PFSK-1 (cell line): ENCODE measurements at regions not wholly inside any gene's neighbourhood (a gene's known extent, or its start where the extent isn't known, plus 50 kb on each side); places are given as distances from the start of the nearest gene placed in this dataset.

Experiments used
- FOXP2 ChIP-seq: optimal IDR thresholded peaks from 2 replicates; pipeline ENCODE3; 2011; ENCODE audit warnings: borderline replicate concordance, control low read depth, inconsistent platforms; ENCODE audit not compliant: insufficient read depth; ENCODE audit errors: extremely low read length, extremely low read depth
- POLR2AphosphoS5 ChIP-seq: IDR thresholded peaks from 2 replicates; pipeline ENCODE4 v1.6.1; 2012; ENCODE audit warnings: low read depth, mild to moderate bottlenecking, control low read depth, low read length, moderate library complexity
- SIN3A ChIP-seq: IDR thresholded peaks from 2 replicates; pipeline ENCODE4 v1.6.1; 2012; ENCODE audit warnings: mild to moderate bottlenecking, low read length, moderate library complexity, borderline replicate concordance; ENCODE audit not compliant: insufficient read depth
- TAF1 ChIP-seq: IDR thresholded peaks from 2 replicates; pipeline ENCODE4 v1.6.1; 2012; ENCODE audit warnings: low read length, control low read depth, borderline replicate concordance; ENCODE audit not compliant: insufficient read depth
- TF ChIP-seq, protein P1 (sequence below), 2 experiments: IDR thresholded peaks; 2 replicates each; pipeline versions ENCODE4 v1.6.1 to v1.8.0; 2011 to 2012; ENCODE audit warnings: low read depth in 2 of 2, low read length in 2 of 2, control low read depth in 1 of 2, inconsistent platforms in 1 of 2, mild to moderate bottlenecking in 1 of 2, moderate library complexity in 1 of 2; ENCODE audit not compliant: insufficient read depth in 1 of 2

GRCh38 chr9:86718388-86719049, 228.8 kb downstream of the GAS1 start:
- no peak for TF ChIP-seq SIN3A
- TF ChIP-seq, protein P1, sequence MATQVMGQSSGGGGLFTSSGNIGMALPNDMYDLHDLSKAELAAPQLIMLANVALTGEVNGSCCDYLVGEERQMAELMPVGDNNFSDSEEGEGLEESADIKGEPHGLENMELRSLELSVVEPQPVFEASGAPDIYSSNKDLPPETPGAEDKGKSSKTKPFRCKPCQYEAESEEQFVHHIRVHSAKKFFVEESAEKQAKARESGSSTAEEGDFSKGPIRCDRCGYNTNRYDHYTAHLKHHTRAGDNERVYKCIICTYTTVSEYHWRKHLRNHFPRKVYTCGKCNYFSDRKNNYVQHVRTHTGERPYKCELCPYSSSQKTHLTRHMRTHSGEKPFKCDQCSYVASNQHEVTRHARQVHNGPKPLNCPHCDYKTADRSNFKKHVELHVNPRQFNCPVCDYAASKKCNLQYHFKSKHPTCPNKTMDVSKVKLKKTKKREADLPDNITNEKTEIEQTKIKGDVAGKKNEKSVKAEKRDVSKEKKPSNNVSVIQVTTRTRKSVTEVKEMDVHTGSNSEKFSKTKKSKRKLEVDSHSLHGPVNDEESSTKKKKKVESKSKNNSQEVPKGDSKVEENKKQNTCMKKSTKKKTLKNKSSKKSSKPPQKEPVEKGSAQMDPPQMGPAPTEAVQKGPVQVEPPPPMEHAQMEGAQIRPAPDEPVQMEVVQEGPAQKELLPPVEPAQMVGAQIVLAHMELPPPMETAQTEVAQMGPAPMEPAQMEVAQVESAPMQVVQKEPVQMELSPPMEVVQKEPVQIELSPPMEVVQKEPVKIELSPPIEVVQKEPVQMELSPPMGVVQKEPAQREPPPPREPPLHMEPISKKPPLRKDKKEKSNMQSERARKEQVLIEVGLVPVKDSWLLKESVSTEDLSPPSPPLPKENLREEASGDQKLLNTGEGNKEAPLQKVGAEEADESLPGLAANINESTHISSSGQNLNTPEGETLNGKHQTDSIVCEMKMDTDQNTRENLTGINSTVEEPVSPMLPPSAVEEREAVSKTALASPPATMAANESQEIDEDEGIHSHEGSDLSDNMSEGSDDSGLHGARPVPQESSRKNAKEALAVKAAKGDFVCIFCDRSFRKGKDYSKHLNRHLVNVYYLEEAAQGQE (IDR thresholded peaks at IDR 0.05; ENCODE audit: insufficient read depth in 1 of 2, low read depth in 2 of 2, low read length in 2 of 2) = no peak
- TF ChIP-seq POLR2AphosphoS5 = no peak
- no peak for TF ChIP-seq TAF1
- TF ChIP-seq FOXP2 = no peak

GRCh38 chr9:86716326-86716922, 230.9 kb downstream of the GAS1 start:
- TF ChIP-seq, protein P1 (IDR thresholded peaks at IDR 0.05; ENCODE audit: insufficient read depth in 1 of 2, low read depth in 2 of 2, low read length in 2 of 2) = no peak
- TF ChIP-seq POLR2AphosphoS5 (no peak), TAF1 (no peak), SIN3A (no peak), FOXP2 (no peak)

DNA sequence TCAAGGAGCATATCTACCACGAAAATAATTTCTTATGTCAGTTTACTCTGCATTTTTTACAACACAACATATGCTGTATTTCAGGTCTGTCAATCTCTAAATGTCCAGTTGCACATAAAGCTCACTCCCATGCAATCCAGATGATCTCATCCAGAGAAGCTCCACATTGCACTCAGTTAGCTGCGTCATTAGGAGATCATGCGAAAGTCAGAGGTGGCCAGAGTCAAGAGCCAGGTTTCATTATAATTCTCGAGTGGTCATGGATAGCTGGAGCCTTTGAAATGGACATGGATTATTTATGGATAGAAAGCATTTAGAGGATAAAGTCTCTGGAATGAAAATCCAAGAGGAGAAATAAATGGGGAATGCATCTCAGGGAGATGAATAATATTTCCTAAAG, 232.3 kb downstream of the GAS1 start:
- TF ChIP-seq POLR2AphosphoS5 (no peak), FOXP2 (no peak), TAF1 (no peak), SIN3A (no peak)
- TF ChIP-seq, protein P1 (IDR thresholded peaks at IDR 0.05; ENCODE audit: insufficient read depth in 1 of 2, low read depth in 2 of 2, low read length in 2 of 2) = no peak

DNA sequence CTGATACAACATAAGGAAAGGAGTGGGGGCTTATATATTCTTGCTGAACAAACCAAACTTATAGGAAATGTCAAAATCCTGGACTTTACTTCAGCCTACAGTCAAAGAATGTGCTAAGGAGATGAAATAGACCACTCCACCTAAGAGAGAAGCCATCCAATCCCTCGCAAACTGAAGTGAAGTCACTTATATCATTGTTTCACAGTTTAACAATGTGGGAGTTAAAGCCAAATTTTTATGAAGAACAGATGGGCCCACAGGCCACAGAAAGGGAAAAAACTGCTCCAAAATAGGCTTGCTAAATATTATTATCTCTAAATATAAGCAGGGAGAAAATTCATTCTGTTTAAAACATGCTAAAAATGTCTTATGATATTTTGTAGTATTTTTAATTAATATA, 233.3 kb downstream of the GAS1 start:
- TF ChIP-seq TAF1 (no peak), FOXP2 (no peak), SIN3A (no peak), POLR2AphosphoS5 (no peak)
- TF ChIP-seq, protein P1 (IDR thresholded peaks at IDR 0.05; ENCODE audit: insufficient read depth in 1 of 2, low read depth in 2 of 2, low read length in 2 of 2) = no peak

DNA sequence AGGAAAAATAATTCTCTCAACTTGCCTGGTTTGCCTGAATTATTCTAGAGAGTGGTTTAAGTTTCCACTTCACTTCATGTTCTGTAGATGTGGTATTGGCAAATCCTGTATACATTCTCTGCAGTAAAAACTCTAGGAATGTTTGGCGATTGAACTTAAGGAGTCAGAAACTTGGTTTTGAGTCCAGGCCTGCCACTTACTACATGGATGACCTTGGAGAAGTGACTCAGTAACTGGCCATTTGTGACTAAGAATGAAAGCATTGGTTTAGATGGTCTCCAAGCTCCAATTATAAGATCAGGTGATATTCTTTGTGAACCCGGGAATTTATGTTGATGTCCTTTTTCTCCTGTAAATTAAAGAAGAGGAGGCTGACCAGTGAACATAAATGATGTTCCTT, 233.8 kb downstream of the GAS1 start:
- TF ChIP-seq POLR2AphosphoS5 (no peak), FOXP2 (no peak), TAF1 (no peak), SIN3A (no peak)
- TF ChIP-seq, protein P1 (IDR thresholded peaks at IDR 0.05; ENCODE audit: insufficient read depth in 1 of 2, low read depth in 2 of 2, low read length in 2 of 2) = no peak
